ENCODE measurements at regions not wholly inside any gene's neighbourhood (a gene's known extent, or its start where the extent isn't known, plus 50 kb on each side); places are given as distances from the start of the nearest gene placed in this dataset.

DNA sequence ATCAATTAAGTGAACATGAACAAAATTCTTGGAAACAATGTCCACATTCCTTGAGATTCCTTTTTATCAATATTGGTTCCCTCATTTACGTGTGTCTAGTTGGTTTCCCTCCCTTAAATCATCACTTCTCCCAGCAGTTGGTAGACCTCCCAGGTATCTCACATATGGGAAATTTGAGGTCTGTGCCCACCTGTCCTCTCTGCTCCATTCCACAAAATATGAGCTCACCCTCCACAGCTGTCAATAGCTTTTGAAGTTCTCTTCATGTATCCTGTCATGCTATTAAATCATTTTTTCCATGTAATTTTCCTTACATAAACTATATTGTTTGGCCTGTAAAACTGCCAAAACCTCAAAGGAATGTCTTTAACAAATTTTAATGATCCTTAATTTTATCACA lies 992.2 kb upstream of the ACVR2A start:
- no peak for ATAC-seq

DNA sequence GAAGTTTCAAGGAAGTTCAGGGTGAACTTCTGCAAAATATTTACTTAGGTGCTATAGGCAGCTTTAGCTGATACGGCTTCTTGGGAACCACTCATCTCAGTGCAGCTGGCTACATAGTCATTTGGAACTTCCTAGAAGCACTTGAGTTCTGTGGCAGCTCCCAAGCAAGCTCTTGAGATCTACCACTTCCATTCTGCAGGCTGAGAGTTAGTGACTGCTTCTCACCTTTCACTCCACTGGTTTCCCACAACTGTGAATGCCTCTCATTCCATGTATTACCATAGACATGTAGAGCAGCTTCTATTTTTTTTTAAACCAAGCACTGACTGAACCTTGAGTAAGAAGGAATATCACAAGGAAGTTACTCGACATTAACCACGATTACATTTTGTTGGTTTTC lies 994.1 kb upstream of the ACVR2A start:
- ATAC-seq, result no peak

DNA sequence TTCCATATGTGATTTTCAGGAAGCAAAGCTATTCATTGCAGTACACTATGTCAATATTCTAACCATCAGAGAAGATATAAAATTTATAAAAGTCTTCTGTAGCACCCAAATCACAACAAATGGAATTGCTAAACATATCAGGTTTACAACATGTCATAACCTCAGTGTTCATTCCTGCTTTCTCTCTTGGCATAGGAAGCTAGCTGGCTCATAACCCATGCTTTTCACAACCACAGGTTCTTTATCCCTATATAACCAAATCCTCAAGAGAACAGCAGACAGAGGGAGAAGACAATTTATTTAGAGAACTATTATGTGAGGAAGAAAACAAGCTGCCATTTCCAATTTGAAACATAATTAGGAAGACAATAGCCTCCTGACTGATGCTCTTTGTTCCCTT lies 997.0 kb upstream of the ACVR2A start:
- ATAC-seq, result no peak

DNA sequence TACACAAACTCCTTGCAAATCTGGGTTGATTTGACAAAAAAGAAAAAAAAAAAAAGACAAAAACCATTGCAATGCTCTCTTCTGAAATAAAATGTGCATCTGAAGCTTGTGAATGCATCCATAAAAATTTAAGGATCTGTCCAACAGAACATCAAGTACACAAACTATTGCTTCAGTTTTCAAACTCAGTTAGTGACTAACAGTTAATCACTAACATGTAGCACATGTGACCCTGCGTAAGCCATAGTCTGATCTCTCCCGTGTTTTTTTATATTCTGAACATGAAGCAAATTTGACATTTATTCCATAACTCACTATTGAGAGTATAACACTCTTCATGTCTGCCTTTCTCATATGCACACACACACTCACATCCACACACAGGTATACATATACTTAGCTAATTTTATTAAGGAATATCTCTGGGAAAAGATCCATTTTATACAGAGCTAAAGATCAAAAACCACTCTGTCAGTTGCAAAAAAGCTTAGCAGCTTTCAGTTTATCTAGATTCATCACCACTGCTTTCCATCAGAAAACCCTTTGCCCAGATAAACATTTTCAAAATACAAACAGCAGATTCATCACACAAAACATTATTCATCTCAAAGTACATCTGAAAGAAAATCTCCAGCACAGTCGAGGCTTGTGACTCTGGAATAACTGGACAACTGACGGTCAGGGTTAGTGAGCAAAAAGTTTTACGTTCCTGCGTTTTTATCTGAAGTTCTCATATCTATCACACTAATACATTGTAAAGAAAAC lies 1000.4 kb upstream of the ACVR2A start:
- ATAC-seq, result no peak

DNA sequence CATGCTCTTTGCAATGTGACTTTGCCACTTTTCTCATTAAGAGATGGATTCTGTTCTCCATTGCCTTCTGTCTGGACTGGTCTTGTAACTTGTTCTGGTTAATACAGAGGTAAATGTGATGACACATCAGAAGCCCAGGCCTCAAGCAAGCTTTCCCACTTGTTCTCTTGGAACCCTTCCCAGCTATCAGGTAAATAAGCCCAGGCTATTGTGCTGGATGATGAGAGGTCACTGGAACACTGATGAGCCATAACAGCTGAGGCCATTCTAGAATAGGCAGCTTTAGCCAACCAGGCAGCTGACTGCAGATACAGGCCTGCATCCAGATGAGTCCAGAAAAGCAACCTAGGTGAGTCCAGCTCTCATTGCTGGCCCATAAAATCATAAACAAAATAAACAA lies 1007.0 kb upstream of the ACVR2A start:
- no peak for ATAC-seq

DNA sequence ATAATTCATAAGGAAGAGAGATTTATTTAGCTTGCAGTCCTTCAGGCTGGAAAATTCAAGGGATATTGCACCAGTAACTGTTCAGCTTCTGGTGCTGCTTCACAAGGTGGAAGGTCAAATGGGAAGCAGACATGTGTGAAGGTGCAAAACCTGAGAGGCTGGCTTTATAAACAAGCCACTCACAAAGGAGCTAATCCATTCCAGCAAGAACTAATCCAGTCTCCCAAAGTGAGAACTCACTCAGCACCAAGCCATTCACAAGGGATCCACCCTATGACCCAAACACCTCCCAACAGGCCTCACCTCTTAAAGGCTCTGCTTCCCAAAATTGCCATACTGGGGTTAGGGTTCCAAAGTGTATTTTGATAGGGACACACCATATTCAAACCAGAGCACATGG lies 1018.4 kb upstream of the ACVR2A start:
- ATAC-seq, result no peak

DNA sequence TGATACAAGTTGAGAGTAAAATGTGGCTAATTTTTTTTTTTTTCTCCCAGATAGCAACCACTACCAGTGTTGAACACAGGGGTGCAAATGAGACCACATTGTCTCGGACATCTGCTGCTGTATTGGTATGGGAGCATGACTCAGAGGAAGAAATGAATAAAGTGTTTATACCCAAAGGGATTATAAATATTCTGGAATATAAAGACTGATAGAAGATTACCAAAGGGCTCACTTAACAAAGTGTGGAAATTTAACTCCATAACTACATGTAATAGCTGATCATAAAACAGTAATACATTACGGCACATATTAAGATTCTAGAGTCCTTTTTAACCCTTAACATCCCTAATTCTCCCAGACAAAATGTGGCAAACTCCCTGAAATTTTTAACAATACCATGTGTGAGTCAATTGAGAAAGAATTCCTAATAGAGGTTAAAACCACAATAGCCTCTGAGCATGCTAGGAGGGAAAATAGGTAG lies 1023.0 kb upstream of the ACVR2A start:
- no peak for ATAC-seq

DNA sequence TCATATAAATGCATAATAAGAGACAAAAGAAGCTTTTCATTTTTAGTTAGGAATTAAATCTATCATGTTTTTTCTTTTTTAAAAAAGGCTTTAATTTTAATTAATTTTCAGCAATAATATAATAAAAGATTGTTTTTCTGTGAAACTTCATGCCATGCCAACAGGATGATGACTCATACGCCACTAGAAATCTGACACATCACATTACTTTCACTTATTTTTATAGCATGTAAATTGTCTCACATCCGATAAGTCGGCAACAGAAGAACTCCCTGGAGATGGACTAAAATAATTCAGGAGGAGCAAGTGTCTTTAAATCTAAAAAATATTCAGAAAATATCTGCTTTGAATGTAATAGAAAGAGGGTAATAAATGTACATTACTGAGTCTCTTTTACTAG lies 1024.2 kb upstream of the ACVR2A start:
- ATAC-seq, result no peak

DNA sequence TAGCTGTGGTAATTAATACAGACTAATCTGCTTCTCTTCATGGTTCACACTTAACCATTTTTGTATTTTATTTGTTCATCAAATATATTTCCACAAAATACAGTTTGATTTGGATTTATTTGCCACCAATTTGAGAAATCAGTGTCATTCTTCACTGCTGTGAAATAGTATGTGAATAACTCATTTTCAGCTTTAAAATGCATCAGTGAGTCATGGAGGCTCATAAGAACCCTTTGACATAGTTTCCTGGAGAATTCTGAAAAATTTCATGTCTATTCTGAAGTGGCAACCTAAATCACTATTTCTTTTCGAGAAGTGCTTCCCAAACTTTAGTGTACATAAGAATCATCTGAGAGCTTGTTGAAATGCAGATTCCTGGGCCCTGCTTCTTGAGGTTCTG lies 1026.7 kb upstream of the ACVR2A start:
- ATAC-seq, result no peak

DNA sequence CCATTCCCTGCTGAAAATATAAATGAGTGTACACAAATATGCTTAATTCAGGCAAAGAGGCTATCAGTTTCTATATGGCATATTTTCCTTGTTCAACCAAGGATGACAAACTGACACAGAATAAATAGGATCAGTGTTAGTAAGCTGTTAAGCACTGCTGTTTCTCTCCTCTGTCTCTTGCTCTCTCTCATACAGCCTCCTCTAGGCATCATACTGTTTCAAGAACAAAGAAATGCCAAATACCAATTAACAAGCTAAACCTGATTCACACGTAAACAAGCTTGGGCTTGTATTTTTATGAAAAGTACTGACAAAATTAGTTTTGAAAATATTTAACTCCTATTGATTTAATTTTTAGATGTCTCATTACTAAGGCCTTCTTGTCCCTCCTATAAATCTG lies 1027.2 kb upstream of the ACVR2A start:
- ATAC-seq, result no peak

DNA sequence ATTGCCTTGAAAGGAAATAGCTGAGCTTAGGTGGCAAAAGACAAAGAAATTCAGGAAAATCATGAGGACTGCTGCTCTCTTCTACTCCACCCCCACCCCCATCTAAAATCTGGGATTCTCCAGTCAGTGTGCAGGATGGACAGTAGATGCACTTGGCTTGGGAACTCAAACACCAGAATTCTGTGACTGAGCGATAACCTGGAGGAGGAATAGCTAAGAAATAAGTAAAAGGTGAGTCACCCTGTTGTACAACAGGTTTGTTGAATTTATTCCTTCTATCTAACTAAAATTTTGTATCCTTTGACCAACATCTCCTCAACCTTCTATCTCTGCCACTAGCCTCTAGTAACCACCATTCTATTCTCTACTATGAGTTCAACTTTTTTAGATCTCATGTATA lies 1029.9 kb upstream of the ACVR2A start:
- ATAC-seq, result no peak

DNA sequence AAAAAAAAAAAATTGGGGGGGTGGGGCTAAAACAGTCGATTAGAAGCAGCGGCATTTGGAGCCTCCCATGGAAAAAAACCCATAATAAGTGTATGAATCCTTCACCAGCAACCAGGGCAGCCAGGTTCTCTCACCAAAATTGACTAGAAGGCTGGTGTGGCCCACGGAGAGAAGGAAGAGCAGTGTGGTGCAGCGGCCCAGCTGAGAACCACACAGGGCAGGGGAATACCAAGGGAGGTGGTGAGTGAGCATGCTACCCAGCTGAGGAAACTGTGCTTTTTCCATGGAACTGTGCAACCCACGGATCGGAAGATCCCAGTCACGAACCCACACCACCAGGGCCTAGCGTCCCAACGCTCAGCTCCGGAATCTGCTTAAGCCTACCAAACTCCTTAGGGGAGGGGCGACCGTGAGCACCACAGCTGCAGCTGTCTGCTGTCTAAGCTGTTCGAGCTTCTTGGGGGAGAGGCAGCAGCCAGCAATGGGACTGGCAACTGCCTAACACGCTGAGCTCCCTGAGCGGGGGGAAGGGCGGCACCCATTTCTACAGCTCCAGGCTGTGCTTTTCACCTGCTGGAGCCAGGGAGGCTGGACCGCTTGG lies 1037.2 kb upstream of the ACVR2A start:
- ATAC-seq, result no peak

DNA sequence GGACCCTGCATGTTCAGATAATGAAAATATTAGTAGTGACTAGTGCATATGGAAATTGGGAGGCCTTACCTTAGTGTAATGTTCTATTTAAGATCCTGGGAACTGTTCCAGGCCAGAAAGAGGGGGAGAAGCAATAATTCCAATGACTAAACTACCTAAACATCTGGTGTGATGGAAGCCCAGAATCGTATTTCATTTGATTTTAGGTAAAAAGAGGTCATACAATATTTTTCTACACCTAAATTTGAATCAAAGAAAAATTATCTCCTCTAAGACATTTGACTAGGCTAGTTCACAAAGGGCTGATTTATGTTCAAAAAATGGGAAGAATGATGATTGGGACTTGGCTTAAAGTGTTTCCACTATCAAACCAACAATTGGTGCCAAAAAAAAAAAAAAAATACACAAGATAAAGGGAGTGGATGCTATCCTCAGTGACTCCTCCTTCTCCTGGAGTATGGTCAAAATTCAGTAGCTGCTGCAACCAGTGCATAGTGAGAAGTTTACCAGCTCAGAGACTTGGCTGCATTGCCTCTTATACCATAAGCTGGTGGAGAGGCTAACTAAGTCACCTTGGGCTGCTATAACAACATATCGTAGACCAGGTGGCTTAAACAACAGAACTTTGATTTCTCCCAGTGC lies 1038.3 kb upstream of the ACVR2A start:
- no peak for ATAC-seq

DNA sequence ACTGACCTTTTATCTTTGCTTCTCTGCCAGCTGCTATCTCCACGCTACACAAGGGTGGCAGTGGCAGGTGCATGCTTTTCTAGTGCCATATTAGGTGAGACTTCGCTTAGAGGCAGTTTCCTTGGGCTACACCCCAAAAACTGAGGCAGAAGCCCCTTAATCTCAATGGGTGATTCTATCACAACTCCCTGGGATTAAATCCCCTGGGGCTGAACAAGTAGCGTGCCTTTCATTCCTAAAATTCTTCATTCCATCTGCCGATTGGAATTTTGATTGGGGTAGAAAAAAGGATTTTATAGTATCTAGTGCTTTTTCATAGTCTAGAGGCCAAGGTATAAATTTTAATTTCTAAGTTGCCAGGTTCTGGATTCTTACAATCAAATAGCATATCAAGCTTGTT lies 1040.5 kb upstream of the ACVR2A start:
- no peak for ATAC-seq

DNA sequence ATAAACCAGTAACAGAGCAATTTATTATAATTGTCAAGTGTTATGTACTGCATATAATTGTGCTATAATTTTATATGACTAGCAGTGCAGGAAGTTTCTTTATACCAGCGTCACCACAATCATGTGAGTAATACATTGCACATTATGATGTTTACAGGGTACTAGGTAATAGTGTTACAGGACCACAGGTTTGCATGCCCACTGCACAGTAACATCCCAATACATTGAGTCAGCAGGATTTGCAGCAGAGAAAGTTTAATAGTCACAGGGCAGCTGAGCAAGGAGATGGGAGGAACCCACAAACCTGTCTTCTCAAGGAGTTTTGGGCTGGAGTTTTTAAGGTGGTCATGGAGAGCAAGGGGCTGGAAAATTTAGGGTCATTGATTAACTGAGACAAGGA lies 1042.9 kb upstream of the ACVR2A start:
- no peak for ATAC-seq

DNA sequence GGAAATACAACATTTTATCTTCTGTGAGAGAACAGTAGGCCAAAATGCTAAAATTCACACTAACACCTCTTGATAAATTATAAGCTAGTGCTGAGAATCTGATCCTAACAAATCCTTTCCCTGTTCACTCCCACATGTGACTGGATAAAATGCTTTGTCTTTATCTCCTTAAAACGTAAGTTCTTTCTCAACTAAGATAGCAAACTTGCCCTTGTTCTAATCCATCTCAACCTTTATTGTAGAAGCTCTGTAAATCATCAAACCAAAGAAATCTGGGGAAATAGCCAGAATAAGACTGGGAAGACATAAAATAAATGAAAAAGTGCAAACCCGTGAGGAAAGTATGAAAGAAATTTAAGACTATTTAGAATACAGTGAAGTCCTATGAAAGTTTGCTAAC lies 1058.4 kb upstream of the ACVR2A start:
- ATAC-seq, result no peak

DNA sequence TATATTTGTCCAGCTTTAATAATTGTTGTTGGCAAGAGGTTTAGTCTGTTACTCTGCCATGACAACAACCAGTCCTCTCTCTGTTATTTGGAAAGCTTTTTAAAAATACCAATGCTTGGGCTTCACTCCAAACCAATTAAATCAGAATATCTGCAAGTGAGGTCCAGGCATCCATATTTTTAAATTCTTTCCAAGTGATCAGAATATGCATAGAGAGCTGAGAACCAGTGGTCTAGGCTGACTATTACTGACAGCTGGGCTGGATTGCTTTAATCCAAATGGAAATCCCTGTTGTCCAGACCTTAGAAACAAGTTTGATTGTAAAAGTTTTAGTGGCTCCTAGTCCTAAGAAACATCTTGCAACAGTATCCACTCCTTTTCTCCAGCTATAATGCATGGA lies 1059.7 kb upstream of the ACVR2A start:
- no peak for ATAC-seq

DNA sequence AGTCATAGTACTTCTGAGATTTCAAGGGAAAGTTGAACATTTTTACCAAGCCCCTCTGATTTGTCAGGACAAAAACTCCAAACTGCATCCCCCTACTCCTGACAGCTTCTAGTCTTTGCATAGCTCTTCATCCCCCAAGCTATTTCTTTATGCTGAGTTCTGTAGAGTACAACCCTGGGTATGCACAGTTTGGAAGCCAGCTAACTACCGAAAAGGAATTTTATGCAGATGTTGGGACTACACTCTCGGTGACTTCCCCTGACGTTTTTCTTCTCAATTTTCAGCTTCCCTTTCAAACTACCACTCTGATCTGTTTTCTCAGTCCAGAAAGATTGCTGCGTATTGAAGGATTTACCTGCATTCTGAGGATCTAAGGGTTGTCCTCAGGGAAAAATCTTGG lies 1060.2 kb upstream of the ACVR2A start:
- no peak for ATAC-seq

DNA sequence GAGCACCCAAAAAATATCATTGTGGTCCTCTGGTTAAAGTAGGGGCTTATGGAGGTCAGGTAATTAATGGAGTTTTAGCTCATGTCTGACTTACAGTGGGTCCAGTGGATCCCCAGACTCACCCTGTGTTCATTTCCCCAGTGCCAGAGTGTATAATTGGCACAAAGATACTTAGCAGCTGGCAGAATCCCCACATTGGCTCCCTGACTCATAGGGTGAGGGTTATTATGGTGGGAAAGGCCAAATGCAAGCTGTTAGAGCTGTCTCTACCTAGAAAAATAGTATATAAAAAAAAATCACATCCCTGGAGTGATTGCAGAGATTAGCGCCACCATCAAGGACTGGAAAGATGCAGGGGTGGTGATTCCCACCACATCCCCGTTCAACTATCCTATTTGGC lies 1067.6 kb upstream of the ACVR2A start:
- ATAC-seq, result no peak

DNA sequence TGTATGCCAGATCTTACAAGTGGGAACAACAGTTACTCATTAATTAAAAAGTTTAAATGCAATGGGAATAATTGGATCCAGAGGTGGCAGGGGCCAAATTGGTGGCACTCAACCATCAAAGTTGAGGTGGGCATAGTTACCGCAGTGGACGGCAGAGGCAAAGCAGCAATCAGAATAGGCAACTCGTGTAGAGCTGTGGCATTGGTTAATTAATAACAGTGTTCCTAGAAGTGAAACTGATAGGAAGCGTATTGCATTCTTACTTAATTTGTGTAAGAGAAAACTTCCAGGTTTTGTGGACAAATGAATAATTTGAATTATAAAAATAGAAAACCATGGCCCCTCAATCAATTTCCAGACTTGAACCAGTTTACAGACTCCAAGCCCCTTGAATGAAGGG lies 1068.2 kb upstream of the ACVR2A start:
- no peak for ATAC-seq

DNA sequence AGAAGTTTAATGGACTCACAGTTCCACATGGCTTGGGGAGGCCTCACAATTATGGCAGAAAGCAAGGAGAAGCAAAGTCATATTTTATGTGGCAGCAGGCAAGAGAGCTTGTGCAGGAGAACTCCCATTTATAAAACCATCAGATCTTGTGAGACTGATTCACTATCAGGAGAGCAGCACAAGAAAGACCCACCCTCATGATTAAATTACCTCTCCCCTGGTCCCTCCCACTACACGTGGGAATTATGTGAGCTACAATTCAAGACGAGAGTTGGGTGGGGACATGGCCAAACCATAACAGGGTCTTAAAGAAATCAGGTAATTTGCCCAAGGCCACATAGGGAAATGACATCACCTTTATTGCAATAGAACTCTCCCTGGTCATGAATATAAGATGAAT lies 1073.3 kb upstream of the ACVR2A start:
- ATAC-seq, result no peak

DNA sequence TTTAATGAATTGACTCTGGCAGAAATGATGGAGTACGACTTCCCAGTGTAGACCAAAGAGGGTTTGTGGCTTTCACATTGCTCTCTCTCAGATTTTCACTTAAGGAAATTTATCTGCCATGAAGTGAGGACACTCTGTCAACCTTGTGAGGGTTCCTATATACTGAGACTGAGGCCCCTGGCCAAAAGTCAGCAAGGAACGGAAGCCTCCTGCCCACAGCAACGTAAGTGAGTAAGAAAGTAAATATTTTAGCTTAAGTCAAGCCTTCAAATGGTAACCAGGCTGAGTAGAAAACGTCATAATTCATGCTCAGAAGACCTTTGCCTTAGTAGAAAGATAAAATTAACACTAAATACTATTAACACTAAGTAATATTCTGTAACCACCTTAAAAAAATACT lies 1080.5 kb upstream of the ACVR2A start:
- ATAC-seq, result no peak

DNA sequence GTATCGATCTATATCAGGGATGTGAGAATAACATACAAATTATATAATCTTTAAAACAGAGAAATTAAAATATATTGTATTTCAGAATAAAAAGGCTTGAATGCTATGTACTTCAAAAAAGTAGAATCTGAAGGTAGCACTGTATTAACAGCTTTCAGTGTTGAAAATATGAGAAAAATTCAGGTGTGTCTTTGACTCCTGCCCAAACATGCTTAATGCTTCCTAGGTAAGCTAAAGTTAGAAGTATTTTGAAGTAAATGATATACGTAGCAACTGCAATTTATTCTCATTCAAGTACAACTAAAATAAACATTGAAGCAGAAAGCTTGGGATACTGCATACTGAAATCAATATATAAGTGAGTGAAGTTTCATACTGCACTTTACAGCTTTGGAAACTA lies 1082.0 kb upstream of the ACVR2A start:
- no peak for ATAC-seq

DNA sequence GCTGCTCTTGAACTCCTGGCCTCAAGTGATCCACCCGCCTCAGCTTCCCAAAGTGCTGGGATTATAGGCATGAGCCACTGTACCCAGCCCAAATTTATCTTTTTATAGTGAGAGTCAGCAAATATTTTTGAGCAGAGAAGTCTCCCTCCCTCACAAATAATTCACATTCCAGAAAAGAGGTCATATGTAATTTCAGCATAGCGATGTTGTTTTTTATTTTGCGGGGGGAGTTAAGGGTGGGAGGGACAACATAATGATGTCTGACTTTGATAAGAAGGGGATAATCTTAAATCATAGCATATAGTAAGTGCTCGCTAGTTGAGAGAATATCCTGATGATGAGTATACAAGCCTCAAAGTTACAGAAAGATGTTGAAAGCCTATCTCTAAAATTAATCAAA lies 1090.2 kb upstream of the ACVR2A start:
- no peak for ATAC-seq
